GM12878 (cell line): ENCODE measurements at regions not wholly inside any gene's neighbourhood (a gene's known extent, or its start where the extent isn't known, plus 50 kb on each side); places are given as distances from the start of the nearest gene placed in this dataset.

Experiments used
- CEBPB ChIP-seq, 2 experiments: fragments of 150-350 bp in 1 of 2; IDR thresholded peaks; 2 replicates each; pipeline ENCODE4 v1.6.1; 2012 to 2014; ENCODE audit warnings: low read depth in 2 of 2, low read length in 2 of 2, borderline replicate concordance in 1 of 2, inconsistent platforms in 1 of 2
- EZH2 ChIP-seq: IDR thresholded peaks from 2 replicates; pipeline ENCODE4 v1.6.1; 2012; ENCODE audit warnings: low read depth, mild to moderate bottlenecking, control low read depth, inconsistent platforms, low read length, borderline replicate concordance; ENCODE audit not compliant: control insufficient read depth
- NRF1 ChIP-seq: conservative IDR thresholded peaks from 2 replicates; pipeline ENCODE4 v1.6.1; 2011; ENCODE audit warnings: mild to moderate bottlenecking, low read depth, low read length, improper control_type of control experiment
- RAD21 ChIP-seq: IDR thresholded peaks from 2 replicates; pipeline ENCODE4 v1.6.1; 2011; ENCODE audit warnings: mild to moderate bottlenecking, low read depth, low read length, moderate library complexity; ENCODE audit not compliant: insufficient read depth
- RBBP5 ChIP-seq: fragments of 200-600 bp; sonication (generic); conservative IDR thresholded peaks from 2 replicates; pipeline ENCODE4 v1.6.1; 2016
- SPI1 ChIP-seq: IDR thresholded peaks from 2 replicates; pipeline ENCODE4 v1.6.1; 2011; ENCODE audit warnings: low read depth, mild to moderate bottlenecking, low read length, moderate library complexity, borderline replicate concordance; ENCODE audit not compliant: insufficient read depth
- TBL1XR1 ChIP-seq: IDR thresholded peaks from 2 replicates; pipeline ENCODE4 v1.6.1; 2012; ENCODE audit warnings: low read depth, low read length, improper control_type of control experiment
- ZNF207 ChIP-seq: fragments of 450-650 bp; IDR thresholded peaks from 2 replicates; pipeline ENCODE4 v1.6.1; 2014; ENCODE audit warnings: antibody characterized with exemption, mild to moderate bottlenecking, borderline replicate concordance
- TF ChIP-seq, protein P1 (sequence below): IDR thresholded peaks from 2 replicates; pipeline ENCODE4 v1.6.1; 2011; ENCODE audit warnings: low read depth, mild to moderate bottlenecking, low read length, moderate library complexity, borderline replicate concordance; ENCODE audit errors: extremely low read depth
- TF ChIP-seq, protein P2 (sequence below), 3 experiments: IDR thresholded peaks in 2 of 3; conservative IDR thresholded peaks in 1 of 3; 2 replicates each; pipeline ENCODE4 v1.5.1; 2011; ENCODE audit warnings: low read depth in 3 of 3, low read length in 3 of 3, mild to moderate bottlenecking in 3 of 3, control low read depth in 2 of 3, moderate library complexity in 2 of 3, inconsistent platforms in 1 of 3, mixed read lengths in 1 of 3; ENCODE audit not compliant: control insufficient read depth in 2 of 3, insufficient read depth in 1 of 3; ENCODE audit errors: extremely low read depth in 1 of 3
- TF ChIP-seq, protein P3 (sequence below): IDR thresholded peaks from 2 replicates; pipeline ENCODE4 v1.6.1; 2012; ENCODE audit warnings: low read length, inconsistent platforms

DNA sequence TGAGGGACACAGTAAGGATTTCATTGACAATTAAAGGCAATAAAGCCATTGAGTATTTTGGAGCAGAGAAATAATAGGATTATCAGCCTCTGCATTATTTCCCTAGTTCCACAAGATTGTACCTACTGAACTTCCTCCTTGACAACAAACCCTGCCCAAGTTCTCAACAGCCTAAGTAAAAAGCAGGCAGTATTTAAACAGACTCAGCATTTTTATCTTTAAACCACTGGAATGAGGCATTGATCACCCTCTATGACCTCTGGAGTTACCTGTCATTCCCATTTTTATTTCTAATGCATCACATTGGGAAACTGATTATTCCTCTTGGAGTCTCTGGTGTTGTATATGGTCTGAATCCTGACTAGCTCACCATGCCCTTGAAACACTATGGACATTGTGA is 570.6 kb upstream of the STXBP6 start:
- TF ChIP-seq, protein P1, sequence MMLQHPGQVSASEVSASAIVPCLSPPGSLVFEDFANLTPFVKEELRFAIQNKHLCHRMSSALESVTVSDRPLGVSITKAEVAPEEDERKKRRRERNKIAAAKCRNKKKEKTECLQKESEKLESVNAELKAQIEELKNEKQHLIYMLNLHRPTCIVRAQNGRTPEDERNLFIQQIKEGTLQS, result no peak
- TF ChIP-seq EZH2 (no peak), TBL1XR1 (no peak), ZNF207 (no peak), SPI1 (no peak), RAD21 (no peak), RBBP5 (no peak), NRF1 (no peak), CEBPB (IDR thresholded peaks at IDR 0.05; ENCODE audit: borderline replicate concordance in 1 of 2, low read depth in 2 of 2, low read length in 2 of 2) (no peak)
- TF ChIP-seq, protein P2, sequence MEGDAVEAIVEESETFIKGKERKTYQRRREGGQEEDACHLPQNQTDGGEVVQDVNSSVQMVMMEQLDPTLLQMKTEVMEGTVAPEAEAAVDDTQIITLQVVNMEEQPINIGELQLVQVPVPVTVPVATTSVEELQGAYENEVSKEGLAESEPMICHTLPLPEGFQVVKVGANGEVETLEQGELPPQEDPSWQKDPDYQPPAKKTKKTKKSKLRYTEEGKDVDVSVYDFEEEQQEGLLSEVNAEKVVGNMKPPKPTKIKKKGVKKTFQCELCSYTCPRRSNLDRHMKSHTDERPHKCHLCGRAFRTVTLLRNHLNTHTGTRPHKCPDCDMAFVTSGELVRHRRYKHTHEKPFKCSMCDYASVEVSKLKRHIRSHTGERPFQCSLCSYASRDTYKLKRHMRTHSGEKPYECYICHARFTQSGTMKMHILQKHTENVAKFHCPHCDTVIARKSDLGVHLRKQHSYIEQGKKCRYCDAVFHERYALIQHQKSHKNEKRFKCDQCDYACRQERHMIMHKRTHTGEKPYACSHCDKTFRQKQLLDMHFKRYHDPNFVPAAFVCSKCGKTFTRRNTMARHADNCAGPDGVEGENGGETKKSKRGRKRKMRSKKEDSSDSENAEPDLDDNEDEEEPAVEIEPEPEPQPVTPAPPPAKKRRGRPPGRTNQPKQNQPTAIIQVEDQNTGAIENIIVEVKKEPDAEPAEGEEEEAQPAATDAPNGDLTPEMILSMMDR (IDR thresholded peaks at IDR 0.05 in 2 of 3, conservative IDR thresholded peaks at IDR 0.05 in 1 of 3; ENCODE audit: control insufficient read depth in 2 of 3, extremely low read depth in 1 of 3, insufficient read depth in 1 of 3, low read depth in 3 of 3, low read length in 3 of 3), result no peak
- TF ChIP-seq, protein P3, sequence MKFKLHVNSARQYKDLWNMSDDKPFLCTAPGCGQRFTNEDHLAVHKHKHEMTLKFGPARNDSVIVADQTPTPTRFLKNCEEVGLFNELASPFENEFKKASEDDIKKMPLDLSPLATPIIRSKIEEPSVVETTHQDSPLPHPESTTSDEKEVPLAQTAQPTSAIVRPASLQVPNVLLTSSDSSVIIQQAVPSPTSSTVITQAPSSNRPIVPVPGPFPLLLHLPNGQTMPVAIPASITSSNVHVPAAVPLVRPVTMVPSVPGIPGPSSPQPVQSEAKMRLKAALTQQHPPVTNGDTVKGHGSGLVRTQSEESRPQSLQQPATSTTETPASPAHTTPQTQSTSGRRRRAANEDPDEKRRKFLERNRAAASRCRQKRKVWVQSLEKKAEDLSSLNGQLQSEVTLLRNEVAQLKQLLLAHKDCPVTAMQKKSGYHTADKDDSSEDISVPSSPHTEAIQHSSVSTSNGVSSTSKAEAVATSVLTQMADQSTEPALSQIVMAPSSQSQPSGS, result no peak
